LNCaP clone FGC (cell line): ENCODE measurements at regions not wholly inside any gene's neighbourhood (a gene's known extent, or its start where the extent isn't known, plus 50 kb on each side); places are given as distances from the start of the nearest gene placed in this dataset.

Source experiments
- DNase-seq: peaks from one replicate; pipeline ENCODE4 v3.0.0-alpha.2; 2011; ENCODE audit warnings: low read depth
- H3K4me3 ChIP-seq: 2 replicates; pipeline ENCODE4 v1.5.1; 2011; ENCODE audit warnings: mild to moderate bottlenecking, low read depth, low read length, control low read depth
- CTCF ChIP-seq: IDR thresholded peaks from 2 replicates; pipeline ENCODE4 v1.5.1; 2012; ENCODE audit warnings: mild to moderate bottlenecking; ENCODE audit not compliant: control insufficient read depth, insufficient read depth; ENCODE audit errors: extremely low read depth

DNA sequence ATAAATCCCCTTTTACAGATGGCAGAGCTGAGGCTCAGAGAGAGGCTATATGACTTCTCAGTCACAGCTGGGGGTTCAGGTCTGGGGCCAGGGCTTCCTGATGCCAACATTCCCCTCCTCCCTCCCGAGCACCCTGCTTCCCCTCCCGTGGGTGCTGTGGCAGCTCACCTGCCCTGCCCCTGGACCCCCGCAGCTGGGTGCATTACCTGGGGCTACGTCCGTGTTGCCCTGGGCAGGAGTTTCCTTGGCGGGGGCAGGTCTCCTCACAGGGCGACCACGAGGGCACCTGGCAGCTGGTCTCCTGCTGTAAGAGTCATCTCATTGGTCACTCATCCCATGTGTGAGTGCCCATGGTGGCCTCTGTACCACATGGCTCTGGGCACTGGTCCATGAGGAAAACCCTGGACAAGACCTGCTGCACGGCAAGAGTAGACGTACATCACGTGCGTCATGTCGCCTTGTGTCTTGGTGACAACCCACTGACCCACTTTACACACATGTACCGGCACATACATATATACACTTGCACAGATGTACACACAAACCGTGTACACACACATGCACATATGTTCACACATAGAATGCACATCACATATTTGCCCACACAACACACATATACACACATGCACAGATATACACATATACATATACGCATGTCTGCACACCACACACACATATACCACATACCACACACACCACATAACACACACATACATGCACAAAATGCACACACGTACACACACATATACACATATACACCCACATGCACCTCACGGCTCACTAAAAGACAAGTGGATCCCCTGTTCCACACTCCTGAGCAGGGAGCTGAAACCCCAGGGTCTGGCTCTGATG, 134.0 kb downstream of the FOXL1 start:
- DNase-seq, result no peak
- no peak overlapping the region for H3K4me3 ChIP-seq
- no peak for TF ChIP-seq CTCF

DNA sequence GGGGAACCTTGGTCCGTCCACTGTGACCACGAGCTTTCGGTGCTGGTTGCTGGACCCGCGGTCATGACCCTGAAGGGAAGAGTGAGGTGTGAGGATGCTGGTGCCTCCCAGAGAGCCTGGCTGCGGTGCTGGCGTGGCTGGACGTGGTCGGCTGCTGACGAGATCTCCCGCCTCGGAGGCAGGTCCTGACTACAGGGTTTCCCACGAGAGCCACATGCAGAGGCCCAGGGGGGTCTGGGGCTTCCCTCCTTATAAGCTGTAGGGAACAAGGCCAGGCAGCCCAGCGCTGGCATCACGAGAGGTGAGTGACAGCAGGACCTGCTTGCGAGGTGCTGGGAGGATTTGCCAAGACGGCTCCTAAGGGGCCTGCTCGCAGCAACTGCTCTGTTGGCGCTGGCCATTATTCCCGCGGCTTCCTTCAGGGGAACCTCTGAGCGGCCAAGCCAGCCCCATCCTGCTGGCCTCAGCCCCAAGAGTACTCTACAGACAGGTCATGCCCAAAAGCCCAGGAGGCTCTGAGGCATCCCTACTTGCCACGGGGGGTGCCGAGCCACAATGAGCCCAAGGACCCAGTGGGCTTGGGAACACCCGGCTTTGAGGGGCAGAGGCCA, 134.8 kb downstream of the FOXL1 start:
- TF ChIP-seq CTCF, result no peak
- DNase-seq, result no peak
- H3K4me3 ChIP-seq, result no peak overlapping the region

DNA sequence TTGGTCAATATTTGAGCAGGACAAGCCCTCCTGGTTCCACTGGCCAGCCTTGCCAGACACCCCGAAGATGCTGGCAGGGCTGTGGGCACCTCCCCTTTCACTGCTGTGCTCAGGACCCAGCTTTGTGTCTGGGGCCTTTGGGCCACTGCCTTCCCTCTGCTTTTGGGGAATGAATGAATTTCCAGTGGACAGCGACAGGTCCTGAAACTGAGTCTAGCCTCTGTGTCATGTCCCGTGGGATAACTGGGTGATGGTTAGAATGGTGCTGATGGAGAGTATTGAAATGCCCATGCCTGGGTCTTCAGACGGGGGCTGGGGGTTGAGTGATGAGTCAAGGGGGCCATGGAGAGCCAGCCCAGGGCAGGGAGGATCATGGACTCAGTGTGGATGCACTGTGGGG, 135.8 kb downstream of the FOXL1 start:
- DNase-seq, result no peak
- H3K4me3 ChIP-seq, result no peak overlapping the region
- no peak for TF ChIP-seq CTCF

- DNase-seq, result no peak
- H3K4me3 ChIP-seq, result no peak overlapping the region
- TF ChIP-seq CTCF, result no peak
Measured at GRCh38 chr16:86716649-86717048, 138.3 kb downstream of the FOXL1 start.

DNA sequence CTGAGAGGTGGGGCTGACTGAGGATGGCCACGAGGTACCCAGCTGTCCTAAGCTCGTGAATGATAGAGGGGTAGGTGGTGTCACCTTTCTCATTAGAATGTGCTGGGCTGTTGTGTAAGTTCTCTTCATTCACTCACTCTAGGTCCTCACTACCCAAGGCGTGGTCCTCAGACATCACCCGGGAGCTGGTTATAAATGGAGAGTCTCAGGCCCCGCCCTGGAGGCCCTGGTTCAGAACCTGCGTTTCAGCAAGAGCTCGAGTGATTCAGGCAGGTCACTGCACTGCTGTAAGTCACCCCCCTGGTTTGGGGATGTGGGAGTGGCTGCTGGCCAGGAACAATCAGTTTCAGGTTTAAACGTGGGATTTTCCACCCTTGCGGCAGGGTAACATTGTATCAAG, 139.8 kb downstream of the FOXL1 start:
- DNase-seq, result no peak
- H3K4me3 ChIP-seq, result no peak overlapping the region
- no peak for TF ChIP-seq CTCF

GRCh38 chr16:86722970-86723369, 144.6 kb downstream of the FOXL1 start:
- H3K4me3 ChIP-seq, result no peak overlapping the region
- DNase-seq, result no peak
- TF ChIP-seq CTCF, result no peak
